Endothelial cell of umbilical vein (primary cell): ENCODE measurements at regions not wholly inside any gene's neighbourhood (a gene's known extent, or its start where the extent isn't known, plus 50 kb on each side); places are given as distances from the start of the nearest gene placed in this dataset.

ENCODE experiments used
- BruUV-seq: library from RNA; stranded (reverse); fragments of 400-500 nt; replicated peaks from 2 replicates; lab custom pipeline; 2021; lab: Mats Ljungman, UMichigan
- CTCF ChIA-PET: fragments of 300-600, 350-600 bp; sonication (Branson Sonifier 250); formaldehyde crosslinking; loops from one replicate; lab custom pipeline; 2021; ENCODE audit warnings: antibody characterized with exemption, inconsistent platforms; lab: Charles Lee
- POLR2A ChIA-PET: fragments of 300-600, 350-600 bp; sonication (Branson Sonifier 250); formaldehyde crosslinking; loops from one replicate; lab custom pipeline; 2021; ENCODE audit warnings: antibody characterized with exemption, inconsistent platforms; lab: Charles Lee
- DNase-seq: peaks from one replicate; pipeline ENCODE4 v3.0.0-alpha.2; 2011; ENCODE audit warnings: low read depth, low spot score
- FAIRE-seq: peaks from 2 replicates; lab custom pipeline; 2011; peaks lifted over from hg19 to GRCh38; lab: Jason Lieb, UNC
- H2AFZ ChIP-seq: 2 replicates; pipeline ENCODE4 v1.6.0; 2012; ENCODE audit warnings: low read depth, low read length, control low read depth, inconsistent platforms
- H3K27ac ChIP-seq: 2 replicates; pipeline ENCODE4 v1.5.1; 2011; ENCODE audit warnings: low read depth, mild to moderate bottlenecking, control low read depth, low read length, moderate library complexity; ENCODE audit not compliant: insufficient read depth
- H3K27me3 ChIP-seq, 2 experiments: 2 replicates each; pipeline versions ENCODE4 v1.6.0 to v1.6.1; 2011; ENCODE audit warnings: low read length in 2 of 2, mixed read lengths in 1 of 2; ENCODE audit not compliant: control insufficient read depth in 2 of 2, insufficient read depth in 2 of 2
- H3K36me3 ChIP-seq, 2 experiments: 2 replicates in 1 of 2; 3 replicates in 1 of 2; pipeline ENCODE4 v1.5.1; 2011; ENCODE audit warnings: low read length in 2 of 2, mild to moderate bottlenecking in 1 of 2, moderate library complexity in 1 of 2; ENCODE audit not compliant: control insufficient read depth in 2 of 2, insufficient read depth in 2 of 2; ENCODE audit errors: extremely low read depth in 1 of 2
- H3K4me1 ChIP-seq: 3 replicates; pipeline ENCODE4 v1.5.1; 2011; ENCODE audit warnings: mild to moderate bottlenecking, low read length; ENCODE audit not compliant: control insufficient read depth, insufficient read depth; ENCODE audit errors: extremely low read depth
- H3K4me2 ChIP-seq: 2 replicates; pipeline ENCODE4 v1.6.1; 2011; ENCODE audit warnings: low read length, control low read depth, mixed read lengths; ENCODE audit not compliant: insufficient read depth
- H3K4me3 ChIP-seq, 3 experiments: fragments of 200-600 bp in 1 of 3; sonication (generic), shearing (Covaris generic) in 1 of 3; replicated peaks in 1 of 3; 2 replicates each; pipeline ENCODE4 v1.5.1; 2011 to 2016; ENCODE audit warnings: control low read depth in 3 of 3, low read length in 3 of 3, mild to moderate bottlenecking in 2 of 3, inconsistent platforms in 1 of 3, low read depth in 1 of 3, moderate library complexity in 1 of 3; ENCODE audit not compliant: insufficient read depth in 1 of 3
- H3K79me2 ChIP-seq: 2 replicates; pipeline ENCODE4 v1.6.0; 2012; ENCODE audit warnings: low read length, inconsistent platforms; ENCODE audit not compliant: control insufficient read depth, insufficient read depth
- H3K9ac ChIP-seq: replicated peaks from 2 replicates; pipeline ENCODE3; 2011; ENCODE audit warnings: low read length, control low read depth; ENCODE audit not compliant: insufficient read depth; ENCODE audit errors: extremely low read depth
- H3K9me1 ChIP-seq: replicated peaks from 3 replicates; pipeline ENCODE4 v1.6.0; 2011; ENCODE audit warnings: mild to moderate bottlenecking, low read length; ENCODE audit not compliant: control insufficient read depth, insufficient read depth; ENCODE audit errors: extremely low read depth
- H3K9me3 ChIP-seq: replicated peaks from 2 replicates; pipeline ENCODE4 v1.5.1; 2012; ENCODE audit warnings: low read length, inconsistent platforms; ENCODE audit not compliant: control insufficient read depth, insufficient read depth
- H4K20me1 ChIP-seq: replicated peaks from 2 replicates; pipeline ENCODE3; 2011; ENCODE audit warnings: mild to moderate bottlenecking, low read length; ENCODE audit not compliant: control insufficient read depth, insufficient read depth; ENCODE audit errors: extremely low read depth
- CTCF ChIP-seq, 2 donors: IDR thresholded peaks; 1 replicate in 1 of 2; 2 replicates in 1 of 2; pipeline ENCODE4 v1.5.1; 2011; ENCODE audit warnings: low read length in 2 of 2, mild to moderate bottlenecking in 2 of 2, moderate library complexity in 2 of 2, control low read depth in 1 of 2, inconsistent platforms in 1 of 2, low read depth in 1 of 2; ENCODE audit not compliant: insufficient read depth in 1 of 2; ENCODE audit errors: extremely low read depth in 1 of 2
- EZH2 ChIP-seq: IDR thresholded peaks from 2 replicates; pipeline ENCODE4 v1.6.1; 2012; ENCODE audit warnings: borderline replicate concordance, low read depth, mild to moderate bottlenecking, moderate library complexity, low read length, inconsistent platforms; ENCODE audit not compliant: severe bottlenecking
- FOS ChIP-seq: IDR thresholded peaks from 2 replicates; pipeline ENCODE4 v1.6.1; 2011; ENCODE audit warnings: mild to moderate bottlenecking, low read length, moderate library complexity, borderline replicate concordance; ENCODE audit not compliant: insufficient read depth
- GATA2 ChIP-seq: IDR thresholded peaks from 2 replicates; pipeline ENCODE4 v1.7.0; 2011; ENCODE audit warnings: low read depth, mild to moderate bottlenecking, moderate library complexity, mixed read lengths, low read length; ENCODE audit not compliant: insufficient read length, insufficient read depth
- JUN ChIP-seq: IDR thresholded peaks from 2 replicates; pipeline ENCODE4 v1.6.1; 2011; ENCODE audit warnings: borderline replicate concordance, low read depth; ENCODE audit not compliant: insufficient read length, insufficient read depth
- MAX ChIP-seq: IDR thresholded peaks from 2 replicates; pipeline ENCODE4 v1.6.1; 2011; ENCODE audit not compliant: insufficient read depth, insufficient read length
- MYC ChIP-seq: IDR thresholded peaks from one replicate; pipeline ENCODE4 v1.6.1; 2011; ENCODE audit warnings: mild to moderate bottlenecking, low read depth, low read length
- POLR2A ChIP-seq: IDR thresholded peaks from 2 replicates; pipeline ENCODE4 v1.6.1; 2012; ENCODE audit warnings: low read depth, mild to moderate bottlenecking, control low read depth, low read length
- POLR2AphosphoS5 ChIP-seq: IDR thresholded peaks from 2 replicates; pipeline ENCODE4 v1.6.1; 2012; ENCODE audit warnings: low read depth, mild to moderate bottlenecking, control low read depth, low read length, moderate library complexity; ENCODE audit not compliant: insufficient read depth
- dilution Hi-C: fragments of 300-500 bp; cut with MboI; formaldehyde crosslinking; loops from one replicate; pipeline ENCODE4 v1.15.0; 2019; ENCODE audit warnings: low sequenced_read_pairs; ENCODE audit not compliant: extremely low pct_ligation_motif_present
- intact Hi-C: fragments of 100-400 bp; cut with micrococcal nuclease; formaldehyde crosslinking; loops from one replicate; pipeline ENCODE4 v1.10.0; 2022

- Histone ChIP-seq H3K4me3 (no peak overlapping the region), H3K4me1 (no peaks in the 10 kb centered on the region), H3K27ac (no peak overlapping the region), H3K9me3 (no peaks in the 10 kb centered on the region), H4K20me1 (no peaks in the 10 kb centered on the region), H3K79me2 (no peaks in the 10 kb centered on the region), H3K4me2 (no peak overlapping the region), H3K27me3 (no peaks in the 10 kb centered on the region), H3K36me3 (no peaks in the 10 kb centered on the region), H2AFZ (no peak overlapping the region), H3K9ac (no peak overlapping the region), H3K9me1 (no peaks in the 10 kb centered on the region)
- intact Hi-C loops, result no loop called here
- dilution Hi-C loops, result no loop called here
- no peak for DNase-seq
- no TSS peak for BruUV-seq
- TF ChIP-seq MYC (no peak), JUN (no peak), CTCF (IDR thresholded peaks at IDR 0.05; ENCODE audit: extremely low read depth in 1 of 2, insufficient read depth in 1 of 2, low read depth in 1 of 2, low read length in 2 of 2) (no peak), POLR2AphosphoS5 (no peak), FOS (no peak), EZH2 (no peak), GATA2 (no peak), MAX (no peak), POLR2A (no peak)
- ChIA-PET POLR2A (no interaction called here), CTCF (no interaction called here)
- FAIRE-seq, result no peak
These were observed 1092.8 kb downstream of the TMTC2 start for GRCh38 chr12:83779526-83779925.
